Spleen (tissue), 11 donors: ENCODE measurements at regions not wholly inside any gene's neighbourhood (a gene's known extent, or its start where the extent isn't known, plus 50 kb on each side); places are given as distances from the start of the nearest gene placed in this dataset.

ENCODE experiments used
- DNase-seq: peaks from one replicate; pipeline ENCODE4 v3.0.0-alpha.2; 2020
- H3K27ac ChIP-seq, 8 donors: fragments of 200-600 bp; sonication (generic) in 7 of 8; 1 replicate in 4 of 8; 2 replicates in 4 of 8; pipeline versions ENCODE4 v1.5.0 to v1.8.0; 2016 to 2021; ENCODE audit warnings: inconsistent platforms in 4 of 8, mild to moderate bottlenecking in 4 of 8, moderate library complexity in 1 of 8
- H3K27me3 ChIP-seq, 7 donors: fragments of 200-600 bp; sonication (generic) in 6 of 7; replicated peaks in 1 of 7; 1 replicate in 4 of 7; 2 replicates in 3 of 7; pipeline versions ENCODE4 v1.5.0 to v1.8.0; 2016 to 2021; ENCODE audit warnings: inconsistent platforms in 3 of 7, mild to moderate bottlenecking in 1 of 7
- H3K36me3 ChIP-seq, 6 donors: fragments of 200-600 bp; sonication (generic) in 5 of 6; 1 replicate in 4 of 6; 2 replicates in 2 of 6; pipeline versions ENCODE4 v1.5.0 to v1.8.0; 2016 to 2021; ENCODE audit warnings: inconsistent platforms in 2 of 6
- H3K4me1 ChIP-seq, 6 donors: fragments of 200-600 bp; sonication (generic) in 5 of 6; 1 replicate in 3 of 6; 2 replicates in 3 of 6; pipeline versions ENCODE4 v1.5.0 to v1.8.0; 2016 to 2021; ENCODE audit warnings: inconsistent platforms in 3 of 6
- H3K4me3 ChIP-seq, 8 donors: fragments of 200-600 bp; sonication (generic) in 7 of 8; 1 replicate in 4 of 8; 2 replicates in 4 of 8; pipeline versions ENCODE4 v1.5.0 to v1.8.0; 2016 to 2021; ENCODE audit warnings: inconsistent platforms in 4 of 8, mild to moderate bottlenecking in 4 of 8, moderate library complexity in 2 of 8
- H3K9me3 ChIP-seq, 8 donors: fragments of 200-600 bp; sonication (generic) in 7 of 8; 1 replicate in 4 of 8; 2 replicates in 4 of 8; pipeline versions ENCODE4 v1.5.0 to v1.8.0; 2016 to 2021; ENCODE audit warnings: inconsistent platforms in 4 of 8
- POLR2A ChIP-seq, 3 donors: fragments of 450-650 bp; IDR thresholded peaks; one replicate each; pipeline ENCODE4 v1.5.1; 2017; ENCODE audit warnings: antibody characterized with exemption in 3 of 3, mild to moderate bottlenecking in 1 of 3
- POLR2AphosphoS5 ChIP-seq, 3 donors: sonication (generic); formaldehyde crosslinking; IDR thresholded peaks; one replicate each; pipeline ENCODE4 v1.5.1; 2017; ENCODE audit warnings: antibody characterized with exemption in 3 of 3
- WGBS, 5 donors: extraction: QIAGEN DNeasy Blood & Tissue Kit in 3 of 5; methylation state at CpG; one replicate each; pipeline versions ENCODE4 v1.1.5 to v1.1.7; 2013 to 2018; 5-methylcytosine and 5-hydroxymethylcytosine counted together
- intact Hi-C: fragments of 100-400 bp; cut with DNase I; formaldehyde crosslinking; loops from one replicate; pipeline ENCODE4 v1.15.0; 2023; ENCODE audit warnings: low total_unique reads
- TF ChIP-seq, protein P1 (sequence below), 11 experiments: fragments of 200-600 bp in 7 of 11; fragments of 450-650 bp in 4 of 11; sonication (generic) in 4 of 11; IDR thresholded peaks in 8 of 11; conservative IDR thresholded peaks in 3 of 11; 1 replicate in 7 of 11; 2 replicates in 4 of 11; pipeline versions ENCODE4 v1.4.0 to v1.8.0; 2016 to 2021; ENCODE audit warnings: antibody characterized with exemption in 11 of 11, inconsistent platforms in 4 of 11, mild to moderate bottlenecking in 1 of 11
- donor health status: healthy with polysubstance abuse.
- donor health status: DM: no; HTN: no; CAD: no; lungs with moderate emphysema.
- donor health status: DM: no; HTN: no; CAD: no.
- donor health status: Bipolar disorder and iron deficiency.
- donor health status: healthy.
- donor health status: DM: no; HTN: no; CAD: no.
- donor health status: DM: yes; HTN: yes; CAD: no.

DNA sequence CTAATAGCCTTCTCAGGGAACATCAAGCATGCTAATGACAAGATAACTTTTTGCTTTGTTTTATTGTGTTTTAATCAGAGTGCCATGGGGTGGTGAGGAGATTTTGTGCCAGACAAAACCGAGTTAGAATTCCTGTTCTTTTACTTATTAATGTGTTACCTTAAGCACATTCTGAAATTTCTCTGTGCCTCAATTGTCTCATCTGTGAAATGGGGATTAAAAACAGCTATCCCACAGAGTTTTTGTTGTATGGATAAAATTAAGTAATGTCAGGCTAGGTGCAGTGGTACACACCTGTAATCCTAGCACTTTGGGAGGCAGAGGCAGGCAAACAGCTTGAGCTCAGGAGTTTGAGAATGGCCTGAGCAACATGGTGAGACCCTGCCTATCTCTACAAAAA is 138.0 kb downstream of the PROX1 start:
- DNase-seq, result no peak
- no peaks in the 10 kb centered on the region for H3K36me3 ChIP-seq
- H3K27me3 ChIP-seq, result peaks cover 0 to 5% (median 0%) of the 10 kb centered on the region in 7 donors
- TF ChIP-seq POLR2A (IDR thresholded peaks at IDR 0.05) (no peak), POLR2AphosphoS5 (IDR thresholded peaks at IDR 0.05) (no peak)
- TF ChIP-seq, protein P1, sequence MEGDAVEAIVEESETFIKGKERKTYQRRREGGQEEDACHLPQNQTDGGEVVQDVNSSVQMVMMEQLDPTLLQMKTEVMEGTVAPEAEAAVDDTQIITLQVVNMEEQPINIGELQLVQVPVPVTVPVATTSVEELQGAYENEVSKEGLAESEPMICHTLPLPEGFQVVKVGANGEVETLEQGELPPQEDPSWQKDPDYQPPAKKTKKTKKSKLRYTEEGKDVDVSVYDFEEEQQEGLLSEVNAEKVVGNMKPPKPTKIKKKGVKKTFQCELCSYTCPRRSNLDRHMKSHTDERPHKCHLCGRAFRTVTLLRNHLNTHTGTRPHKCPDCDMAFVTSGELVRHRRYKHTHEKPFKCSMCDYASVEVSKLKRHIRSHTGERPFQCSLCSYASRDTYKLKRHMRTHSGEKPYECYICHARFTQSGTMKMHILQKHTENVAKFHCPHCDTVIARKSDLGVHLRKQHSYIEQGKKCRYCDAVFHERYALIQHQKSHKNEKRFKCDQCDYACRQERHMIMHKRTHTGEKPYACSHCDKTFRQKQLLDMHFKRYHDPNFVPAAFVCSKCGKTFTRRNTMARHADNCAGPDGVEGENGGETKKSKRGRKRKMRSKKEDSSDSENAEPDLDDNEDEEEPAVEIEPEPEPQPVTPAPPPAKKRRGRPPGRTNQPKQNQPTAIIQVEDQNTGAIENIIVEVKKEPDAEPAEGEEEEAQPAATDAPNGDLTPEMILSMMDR (IDR thresholded peaks at IDR 0.05 in 8 of 11, conservative IDR thresholded peaks at IDR 0.05 in 3 of 11), result no peak
- intact Hi-C loops, result no loop called here
- 62 to 80% (median 74%) methylated on average over 1 of the region's 1 CpG for WGBS, 5 donors
- H3K9me3 ChIP-seq, result no peaks in the 10 kb centered on the region
- H3K27ac ChIP-seq, result no peak overlapping the region
- H3K4me3 ChIP-seq, result no peak overlapping the region
- peaks cover 0 to 11% (median 0%) of the 10 kb centered on the region in 6 donors for H3K4me1 ChIP-seq

DNA sequence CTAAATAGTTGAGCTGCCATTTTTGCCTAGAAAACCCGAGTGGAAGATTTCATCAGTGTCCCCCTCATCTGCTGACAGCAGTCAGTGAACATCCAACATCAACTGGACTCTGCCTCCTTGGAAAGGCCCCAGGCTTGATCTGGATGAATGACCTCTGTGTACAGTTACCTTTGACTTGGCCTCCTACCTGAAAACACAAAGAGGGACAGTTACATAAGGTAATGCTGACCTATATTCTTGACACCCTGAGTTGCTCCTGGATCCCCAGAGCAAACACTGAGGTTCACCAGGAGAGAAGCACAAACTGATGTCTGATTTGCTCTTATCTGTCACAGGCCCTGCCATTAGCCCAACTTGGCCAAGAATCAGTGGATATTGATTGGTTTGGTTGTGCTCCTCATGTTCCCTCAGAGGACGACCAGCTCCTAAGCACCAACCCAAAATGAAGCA is 138.9 kb downstream of the PROX1 start:
- no peaks in the 10 kb centered on the region for H3K9me3 ChIP-seq
- H3K4me3 ChIP-seq, result no peak overlapping the region
- H3K36me3 ChIP-seq, result no peaks in the 10 kb centered on the region
- 69 to 85% (median 83%) methylated on average over 2 of the region's 2 CpGs for WGBS, 5 donors
- intact Hi-C loops, result no loop called here
- H3K4me1 ChIP-seq, result peaks cover 0 to 11% (median 0%) of the 10 kb centered on the region in 6 donors
- no peak overlapping the region for H3K27ac ChIP-seq
- peaks cover 0 to 5% (median 0%) of the 10 kb centered on the region in 7 donors for H3K27me3 ChIP-seq
- TF ChIP-seq, protein P1 (IDR thresholded peaks at IDR 0.05 in 8 of 11, conservative IDR thresholded peaks at IDR 0.05 in 3 of 11), result no peak
- DNase-seq, result no peak

DNA sequence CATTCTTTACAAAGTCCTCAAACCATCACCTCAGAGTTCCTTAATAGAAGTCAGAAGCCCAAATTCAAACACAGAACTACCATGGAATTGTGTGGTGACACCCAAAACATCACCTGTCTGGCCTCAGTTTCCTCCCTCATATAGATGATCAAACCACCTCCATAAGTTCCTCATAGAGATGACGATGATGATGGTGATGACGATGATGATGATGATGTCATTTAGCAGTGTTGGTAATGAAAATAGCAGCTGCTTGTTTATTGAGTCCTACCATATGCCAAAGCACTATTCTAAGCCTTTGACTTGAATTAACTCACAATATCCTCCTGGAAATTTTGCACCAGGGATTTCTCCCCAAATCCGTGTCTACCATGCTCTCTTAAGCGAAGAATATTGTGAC is 139.9 kb downstream of the PROX1 start:
- WGBS, 5 donors, result 85 to 97% (median 95%) methylated on average over 4 of the region's 4 CpGs
- Histone ChIP-seq H3K27me3 (peaks cover 0 to 5% (median 0%) of the 10 kb centered on the region in 7 donors), H3K4me1 (peaks cover 0 to 11% (median 0%) of the 10 kb centered on the region in 6 donors), H3K36me3 (no peaks in the 10 kb centered on the region), H3K27ac (no peak overlapping the region), H3K9me3 (no peaks in the 10 kb centered on the region), H3K4me3 (no peak overlapping the region)
- TF ChIP-seq POLR2AphosphoS5 (IDR thresholded peaks at IDR 0.05) (no peak), POLR2A (IDR thresholded peaks at IDR 0.05) (no peak)
- TF ChIP-seq, protein P1 (IDR thresholded peaks at IDR 0.05 in 8 of 11, conservative IDR thresholded peaks at IDR 0.05 in 3 of 11), result no peak
- no peak for DNase-seq
- intact Hi-C loops, result no loop called here

DNA sequence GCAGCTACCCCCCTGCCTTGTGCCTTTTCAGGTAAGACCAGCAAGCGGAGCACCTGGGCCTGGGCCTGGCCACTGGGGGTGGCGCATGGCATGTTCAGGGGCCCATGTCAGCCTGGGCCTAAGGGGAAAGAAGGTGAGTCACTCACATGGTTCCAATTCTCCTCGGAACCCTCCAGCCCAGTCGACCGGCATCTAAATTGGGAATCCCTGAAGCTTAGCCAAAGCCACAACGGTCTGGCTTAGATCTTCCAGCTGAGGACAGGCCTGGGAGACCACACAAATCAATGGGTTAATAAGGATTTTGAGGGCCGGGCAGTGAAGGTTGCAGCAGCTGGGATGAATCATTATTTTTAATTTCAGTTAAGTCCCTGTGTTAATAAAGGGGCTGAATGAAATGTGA is 145.1 kb upstream of the SMYD2 start:
- H3K9me3 ChIP-seq, result no peaks in the 10 kb centered on the region
- H3K27me3 ChIP-seq, result peaks cover 0 to 7% (median 0%) of the 10 kb centered on the region in 7 donors
- intact Hi-C loops, result no loop called here
- no peak for DNase-seq
- TF ChIP-seq POLR2AphosphoS5 (IDR thresholded peaks at IDR 0.05), result no peak
- TF ChIP-seq POLR2A (IDR thresholded peaks at IDR 0.05), result no peak
- TF ChIP-seq, protein P1 (IDR thresholded peaks at IDR 0.05 in 8 of 11, conservative IDR thresholded peaks at IDR 0.05 in 3 of 11), result no peak
- WGBS, 5 donors, result 78 to 90% (median 82%) methylated on average over 7 of the region's 7 CpGs
- no peaks in the 10 kb centered on the region for H3K36me3 ChIP-seq
- H3K4me1 ChIP-seq, result no peaks in the 10 kb centered on the region
- no peak overlapping the region for H3K4me3 ChIP-seq
- no peak overlapping the region for H3K27ac ChIP-seq
